Fibroblast of the conjunctiva (primary cell): ENCODE measurements at regions not wholly inside any gene's neighbourhood (a gene's known extent, or its start where the extent isn't known, plus 50 kb on each side); places are given as distances from the start of the nearest gene placed in this dataset.
"Not testable (repeated sequence)": the region's sequence is repeated elsewhere in the genome, so short reads cannot be mapped to it uniquely, and the experiment has no call there.

ENCODE experiments used
- DNase-seq: peaks from one replicate; pipeline ENCODE4 v3.0.0-alpha.2; 2010; ENCODE audit warnings: low read depth

- peak; percentile 10 for DNase-seq
Measured at GRCh38 chr4:87901422-87901992, 68.7 kb downstream of the MEPE start.

- DNase-seq, result no peak
Measured at GRCh38 chr4:87904639-87905160, 70.8 kb upstream of the SPP1 start.

DNA sequence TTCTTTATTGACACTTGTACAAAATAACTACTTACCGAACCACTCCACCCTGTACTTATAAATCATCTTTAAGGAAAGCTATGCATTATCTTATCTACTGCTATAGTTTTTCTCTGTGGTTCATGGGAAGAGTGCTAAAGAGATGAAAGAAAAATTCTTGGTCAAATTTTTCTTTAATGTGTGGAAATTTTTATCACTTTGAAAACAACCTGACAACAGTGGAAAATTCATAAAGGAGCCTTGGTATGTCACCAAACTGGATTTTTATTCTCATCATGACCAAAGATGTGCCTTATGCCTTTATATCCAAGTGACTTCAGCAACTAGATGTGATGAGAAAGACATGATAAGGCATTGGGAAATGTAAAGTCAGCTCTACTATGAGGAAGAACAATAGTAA, 67.2 kb upstream of the SPP1 start:
- DNase-seq, result no peak

- no peak for DNase-seq
Measured at GRCh38 chr4:87910795-87911194, 64.7 kb upstream of the SPP1 start.

- no peak for DNase-seq
Measured at GRCh38 chr4:87911252-87911774, 64.2 kb upstream of the SPP1 start.

DNA sequence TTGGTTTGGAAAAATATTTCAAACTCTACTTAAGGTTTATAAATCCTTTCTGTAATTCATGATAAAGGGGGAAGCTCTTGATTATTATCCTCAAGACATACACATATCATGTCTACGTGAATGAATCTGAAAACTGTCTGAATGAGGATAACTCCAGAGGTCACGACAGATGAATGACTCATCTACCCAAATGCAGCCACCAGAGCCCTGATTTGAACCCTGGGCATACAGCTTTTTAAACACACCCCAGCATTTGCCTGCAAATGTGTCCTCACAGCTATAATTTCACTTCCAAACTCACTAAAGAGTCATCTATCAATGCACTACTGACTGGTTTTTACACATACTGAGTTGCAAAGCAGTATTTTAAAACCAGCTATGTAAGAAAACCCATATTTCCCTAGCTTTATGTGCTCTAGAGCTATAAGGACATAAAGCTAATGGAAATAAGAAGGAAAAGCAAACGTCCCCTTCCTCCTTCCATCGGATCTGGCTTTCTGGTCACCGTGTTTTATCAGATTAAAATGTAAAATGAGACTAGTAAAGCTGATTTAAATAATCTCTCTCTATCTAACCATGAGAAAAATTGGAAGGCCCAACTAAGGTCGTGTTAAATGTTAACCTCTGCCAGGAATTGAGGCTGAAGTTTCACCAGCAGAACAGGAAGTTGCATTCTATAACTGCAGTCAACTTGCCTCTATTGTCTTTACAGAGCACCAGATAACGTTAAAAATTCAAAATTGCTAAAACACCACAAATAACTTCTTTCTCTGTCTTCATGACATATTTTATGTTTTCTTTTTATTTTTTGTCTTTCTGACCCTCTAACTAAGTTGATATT, 63.1 kb upstream of the SPP1 start:
- DNase-seq, result no peak

DNA sequence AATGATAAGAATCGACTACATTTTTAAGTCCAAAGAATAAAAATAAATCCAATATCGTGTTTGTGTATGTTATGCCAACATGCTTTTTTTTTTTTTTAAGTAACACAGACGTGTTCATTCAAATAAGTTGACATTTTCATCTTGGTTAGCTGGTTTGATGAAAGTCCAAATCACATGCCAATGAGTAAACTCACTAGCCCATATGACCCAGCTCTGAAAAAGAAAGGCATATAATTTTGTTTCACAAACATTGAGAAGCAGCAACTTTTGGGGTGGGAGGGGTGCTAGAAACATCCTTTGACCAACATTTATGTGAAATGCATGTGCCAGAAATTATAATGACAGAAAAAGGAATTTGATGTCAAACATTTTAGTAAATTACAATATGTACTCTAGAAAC, 61.6 kb upstream of the SPP1 start:
- no peak for DNase-seq

- DNase-seq, result no peak
Measured at GRCh38 chr4:87915621-87916020, 59.9 kb upstream of the SPP1 start.

GRCh38 chr4:87916626-87917025, 58.9 kb upstream of the SPP1 start:
- DNase-seq, result no peak

GRCh38 chr4:87917911-87918310, 57.6 kb upstream of the SPP1 start:
- DNase-seq, result not testable (repeated sequence)

DNA sequence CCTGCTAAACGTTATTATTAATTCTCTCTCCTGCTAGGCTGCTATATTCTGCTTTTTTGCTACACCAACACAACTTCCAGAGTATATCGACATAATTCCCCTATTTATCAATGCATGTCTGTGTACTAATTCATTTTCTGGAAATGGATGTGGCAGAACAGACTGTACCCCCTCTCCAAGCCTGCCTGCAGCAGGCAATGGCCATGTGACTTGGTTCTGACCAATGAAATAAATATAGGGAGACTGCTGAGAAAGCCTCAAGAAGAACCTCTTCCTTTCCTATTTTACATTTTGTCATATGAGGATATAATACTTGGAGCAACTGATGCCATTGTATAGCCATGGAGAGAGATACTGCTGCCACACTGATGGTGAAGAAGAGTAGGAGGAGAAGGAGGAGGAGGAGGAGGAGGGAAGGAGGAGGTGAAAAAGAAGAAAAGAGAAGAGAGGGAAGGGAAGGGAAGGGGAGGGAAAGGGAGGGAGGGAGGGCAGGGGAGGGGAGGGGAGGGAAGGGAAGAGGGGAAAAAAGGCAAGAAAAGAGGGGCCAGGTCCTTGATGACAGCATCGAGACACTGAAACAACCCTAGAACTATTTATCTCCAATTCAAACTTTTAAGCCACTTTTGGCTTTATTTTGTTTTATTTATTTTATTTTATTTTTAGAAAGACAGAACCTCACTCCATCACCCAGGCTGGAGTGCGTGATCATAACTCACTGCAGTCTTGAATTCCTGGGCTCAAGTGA, 57.0 kb upstream of the SPP1 start:
- DNase-seq, result no peak

GRCh38 chr4:87919304-87919703, 56.2 kb upstream of the SPP1 start:
- DNase-seq, result not testable (repeated sequence)

DNA sequence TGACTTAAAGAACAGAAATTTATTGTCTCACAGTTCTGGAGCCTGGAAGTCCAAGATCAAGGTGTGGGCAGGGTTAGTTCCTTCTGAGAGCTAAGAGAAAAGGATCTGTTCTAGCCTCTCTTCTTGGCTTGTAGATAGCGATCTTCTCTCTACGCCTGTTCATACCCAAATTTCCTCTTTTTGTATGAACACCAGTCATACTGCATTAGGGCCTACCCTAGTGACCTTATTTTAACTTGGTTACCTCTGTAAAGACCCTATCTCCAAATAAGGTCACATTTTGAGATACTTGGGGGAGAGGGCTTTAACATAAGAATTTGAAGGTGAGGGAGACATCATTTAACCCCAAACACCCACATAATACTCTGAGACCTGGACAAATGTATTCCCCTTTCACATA, 55.6 kb upstream of the SPP1 start:
- no peak for DNase-seq

DNA sequence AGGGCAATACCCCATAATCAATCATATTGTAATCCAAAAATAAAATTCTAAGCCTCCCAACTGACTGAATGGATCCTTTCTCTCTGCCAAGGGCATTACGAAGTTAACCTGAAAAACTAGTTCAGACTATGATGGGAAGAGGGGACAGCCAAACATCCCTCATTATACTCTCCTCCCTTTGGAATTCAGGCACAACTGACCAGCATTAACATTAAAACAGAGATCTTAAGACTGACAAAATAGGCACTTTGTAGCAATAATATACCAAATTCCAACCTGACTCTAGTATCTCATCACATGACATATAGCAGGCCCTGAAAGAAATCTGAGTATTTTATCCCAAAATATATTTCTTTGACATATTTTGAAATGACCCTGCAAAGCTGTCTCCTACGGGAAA, 55.0 kb upstream of the SPP1 start:
- no peak for DNase-seq

- DNase-seq, result not testable (repeated sequence)
Measured at GRCh38 chr4:87921626-87922479, 53.7 kb upstream of the SPP1 start.

DNA sequence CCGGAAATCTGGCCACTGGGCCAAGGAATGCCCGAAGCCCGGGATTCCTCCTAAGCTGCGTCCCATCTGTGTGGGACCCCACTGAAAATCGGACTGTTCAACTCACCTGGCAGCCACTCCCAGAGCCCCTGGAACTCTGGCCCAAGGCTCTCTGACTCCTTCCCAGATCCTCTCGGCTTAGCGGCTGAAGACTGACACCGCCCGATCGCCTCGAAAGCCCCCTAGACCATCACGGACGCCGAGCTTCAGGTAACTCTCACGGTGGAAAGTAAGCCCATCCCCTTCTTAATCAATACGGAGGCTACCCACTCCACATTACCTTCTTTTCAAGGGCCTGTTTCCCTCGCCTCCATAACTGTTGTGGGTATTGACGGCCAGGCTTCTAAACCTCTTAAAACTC, 51.4 kb upstream of the SPP1 start:
- DNase-seq, result not testable (repeated sequence)
